ENCODE measurements at regions not wholly inside any gene's neighbourhood (a gene's known extent, or its start where the extent isn't known, plus 50 kb on each side); places are given as distances from the start of the nearest gene placed in this dataset.

GRCh38 chr17:57174591-57174990, 81.7 kb upstream of the MSI2 start:
- DNase-seq, result no peak

GRCh38 chr17:57178839-57179238, 77.5 kb upstream of the MSI2 start:
- no peak for DNase-seq

GRCh38 chr17:57182621-57183020, 73.7 kb upstream of the MSI2 start:
- no peak for DNase-seq

- DNase-seq, result peak; percentile 29
These were observed 69.9 kb upstream of the MSI2 start for GRCh38 chr17:57186226-57187019.

GRCh38 chr17:57187391-57187790, 68.9 kb upstream of the MSI2 start:
- DNase-seq, result no peak

- no peak for DNase-seq
These were observed 60.4 kb upstream of the MSI2 start for GRCh38 chr17:57195785-57196460.

GRCh38 chr17:57197466-57198071, 58.8 kb upstream of the MSI2 start:
- DNase-seq, result no peak

GRCh38 chr17:57201481-57201880, 54.8 kb upstream of the MSI2 start:
- DNase-seq, result no peak

GRCh38 chr17:57203040-57203439, 53.3 kb upstream of the MSI2 start:
- DNase-seq, result no peak

All from NCI-H69 (cell line).